ENCODE measurements at regions not wholly inside any gene's neighbourhood (a gene's known extent, or its start where the extent isn't known, plus 50 kb on each side); places are given as distances from the start of the nearest gene placed in this dataset.
"Not testable (repeated sequence)": the region's sequence is repeated elsewhere in the genome, so short reads cannot be mapped to it uniquely, and the experiment has no call there.

DNA sequence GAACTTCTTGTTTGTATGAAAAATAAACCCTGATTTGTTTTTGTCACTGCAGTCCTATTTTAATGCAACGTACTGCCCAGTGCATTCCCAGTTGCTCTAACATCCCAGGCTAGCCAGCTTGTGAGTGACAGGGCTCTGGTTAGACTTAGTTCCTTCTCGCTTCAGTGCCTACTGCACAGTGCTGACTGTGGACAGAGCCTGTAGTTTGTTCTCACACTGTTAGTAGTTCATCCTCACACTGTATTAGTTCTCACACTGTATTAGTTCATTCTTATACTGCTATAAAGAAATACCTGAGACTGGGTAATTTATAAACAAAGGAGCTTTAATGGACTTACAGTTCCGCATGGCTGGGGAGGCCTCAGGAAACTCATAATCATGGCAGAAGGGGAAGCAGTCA, 116.6 kb upstream of the SALL1 start:
- no peak for TF ChIP-seq POLR2AphosphoS5 (IDR thresholded peaks at IDR 0.05)
- TF ChIP-seq EP300 (IDR thresholded peaks at IDR 0.05), result no peak
- TF ChIP-seq, protein P1, sequence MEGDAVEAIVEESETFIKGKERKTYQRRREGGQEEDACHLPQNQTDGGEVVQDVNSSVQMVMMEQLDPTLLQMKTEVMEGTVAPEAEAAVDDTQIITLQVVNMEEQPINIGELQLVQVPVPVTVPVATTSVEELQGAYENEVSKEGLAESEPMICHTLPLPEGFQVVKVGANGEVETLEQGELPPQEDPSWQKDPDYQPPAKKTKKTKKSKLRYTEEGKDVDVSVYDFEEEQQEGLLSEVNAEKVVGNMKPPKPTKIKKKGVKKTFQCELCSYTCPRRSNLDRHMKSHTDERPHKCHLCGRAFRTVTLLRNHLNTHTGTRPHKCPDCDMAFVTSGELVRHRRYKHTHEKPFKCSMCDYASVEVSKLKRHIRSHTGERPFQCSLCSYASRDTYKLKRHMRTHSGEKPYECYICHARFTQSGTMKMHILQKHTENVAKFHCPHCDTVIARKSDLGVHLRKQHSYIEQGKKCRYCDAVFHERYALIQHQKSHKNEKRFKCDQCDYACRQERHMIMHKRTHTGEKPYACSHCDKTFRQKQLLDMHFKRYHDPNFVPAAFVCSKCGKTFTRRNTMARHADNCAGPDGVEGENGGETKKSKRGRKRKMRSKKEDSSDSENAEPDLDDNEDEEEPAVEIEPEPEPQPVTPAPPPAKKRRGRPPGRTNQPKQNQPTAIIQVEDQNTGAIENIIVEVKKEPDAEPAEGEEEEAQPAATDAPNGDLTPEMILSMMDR (IDR thresholded peaks at IDR 0.05), result no peak
- TF ChIP-seq POLR2A (IDR thresholded peaks at IDR 0.05; ENCODE audit: low read depth), result no peak

DNA sequence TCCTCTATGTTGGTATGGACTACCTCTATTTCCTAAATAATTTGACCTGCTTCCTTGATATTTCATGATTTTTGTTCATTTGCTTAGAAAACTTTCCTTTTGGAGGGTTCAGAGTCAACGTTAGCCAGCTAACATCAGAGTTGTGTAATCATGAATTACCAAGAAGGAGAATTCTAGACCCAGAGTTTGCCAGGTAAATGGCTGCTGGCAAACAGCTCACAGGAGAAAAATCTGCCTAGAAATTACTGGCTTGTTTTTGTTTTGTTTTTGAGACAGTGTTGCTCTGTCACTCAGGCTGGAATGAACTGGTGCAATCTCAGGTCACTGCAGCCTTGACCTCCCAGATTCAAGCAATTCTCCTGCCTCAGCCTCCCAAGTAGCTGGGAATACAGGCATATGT, 111.4 kb upstream of the SALL1 start:
- Histone ChIP-seq H3K27ac (replicated peaks in 1 of 4) (no peak overlapping the region), H3K4me1 (no peaks in the 10 kb centered on the region), H3K9me3 (peaks cover 0 to 19% (median 9%) of the 10 kb centered on the region in 4 donors), H3K4me3 (no peak overlapping the region), H3K36me3 (no peaks in the 10 kb centered on the region), H3K27me3 (no peaks in the 10 kb centered on the region)
- TF ChIP-seq, protein P1 (IDR thresholded peaks at IDR 0.05), result no peak
- no peak for TF ChIP-seq POLR2AphosphoS5 (IDR thresholded peaks at IDR 0.05)
- TF ChIP-seq EP300 (IDR thresholded peaks at IDR 0.05), result no peak
- no peak for TF ChIP-seq POLR2A (IDR thresholded peaks at IDR 0.05; ENCODE audit: low read depth)
- intact Hi-C loops (cut with DNase I), result no loop called here
- no peak for DNase-seq (ENCODE audit: extremely low spot score)
- 83% methylated on average over 1 of the region's 1 CpG for WGBS

More for the DNA sequence above, 116.6 kb upstream of the SALL1 start:
- H3K4me3 ChIP-seq, result no peak overlapping the region
- 76% methylated on average over 3 of the region's 3 CpGs for WGBS
- no peak overlapping the region for H3K27ac ChIP-seq (replicated peaks in 1 of 4)
- no peaks in the 10 kb centered on the region for H3K4me1 ChIP-seq
- DNase-seq (ENCODE audit: extremely low spot score), result no peak
- peaks cover 0 to 13% (median 0%) of the 10 kb centered on the region in 4 donors for H3K27me3 ChIP-seq
- no peaks in the 10 kb centered on the region for H3K36me3 ChIP-seq
- H3K9me3 ChIP-seq, result peaks cover 0 to 25% (median 7%) of the 10 kb centered on the region in 4 donors
- intact Hi-C loops (cut with DNase I), result no loop called here

DNA sequence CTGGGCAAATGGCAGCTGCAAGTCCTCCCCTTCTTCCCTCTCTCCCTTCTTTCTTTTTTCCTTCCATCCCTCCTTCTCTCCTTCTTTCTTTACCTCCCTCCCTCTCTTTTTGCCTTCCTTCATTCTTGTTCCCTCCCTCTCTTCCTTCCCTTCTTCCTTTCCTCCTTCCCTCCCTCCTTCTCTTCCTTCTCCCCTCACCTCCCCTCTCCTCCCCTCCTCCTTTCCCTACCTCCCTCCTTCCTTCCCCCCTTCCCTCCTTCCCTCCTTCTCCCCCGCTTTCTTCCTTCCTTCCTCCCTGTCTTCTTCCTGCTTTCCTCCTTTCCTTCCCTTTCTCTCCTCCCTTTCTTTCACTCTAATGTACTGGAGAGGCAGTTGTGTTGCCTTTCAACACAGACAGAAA, 110.8 kb upstream of the SALL1 start:
- no peak for TF ChIP-seq EP300 (IDR thresholded peaks at IDR 0.05)
- TF ChIP-seq POLR2A (IDR thresholded peaks at IDR 0.05; ENCODE audit: low read depth), result no peak
- TF ChIP-seq POLR2AphosphoS5 (IDR thresholded peaks at IDR 0.05), result no peak
- TF ChIP-seq, protein P1 (IDR thresholded peaks at IDR 0.05), result no peak
- WGBS, result 91% methylated on average over 1 of the region's 1 CpG
- DNase-seq (ENCODE audit: extremely low spot score), result no peak
- Histone ChIP-seq H3K9me3 (peaks cover 0 to 19% (median 9%) of the 10 kb centered on the region in 4 donors), H3K36me3 (no peaks in the 10 kb centered on the region), H3K4me3 (no peak overlapping the region), H3K27me3 (no peaks in the 10 kb centered on the region), H3K27ac (replicated peaks in 1 of 4) (no peak overlapping the region), H3K4me1 (no peaks in the 10 kb centered on the region)
- intact Hi-C loops (cut with DNase I), result no loop called here

DNA sequence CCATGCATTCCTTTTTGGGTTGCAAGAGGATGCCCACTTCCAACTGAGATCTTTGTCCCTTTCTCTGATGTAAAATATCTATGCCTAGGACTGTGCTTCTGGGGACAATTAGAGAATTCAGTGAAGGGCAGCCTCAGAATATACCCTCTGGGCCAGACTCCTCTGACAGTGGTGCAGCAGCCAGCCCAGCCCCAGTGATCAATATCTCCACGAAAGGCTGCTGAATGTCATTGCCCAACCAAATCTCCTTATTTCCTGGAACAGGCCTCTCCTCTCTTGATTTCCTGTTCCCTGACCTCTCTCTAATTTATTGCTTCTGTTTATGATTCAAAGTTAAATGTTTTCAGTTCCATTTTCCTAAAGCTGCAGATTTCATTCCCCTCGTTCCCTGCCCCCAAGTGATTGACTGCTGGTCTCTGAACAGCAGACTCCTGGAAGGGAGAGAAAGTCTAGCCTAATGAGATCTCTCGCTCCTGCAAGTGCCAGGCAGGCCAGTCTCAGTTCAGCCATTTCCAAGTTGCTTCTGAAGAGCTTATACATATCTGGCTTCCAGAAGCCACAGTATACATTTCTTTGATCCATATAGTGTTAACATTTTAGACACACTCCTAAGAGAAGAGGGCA, 104.4 kb upstream of the SALL1 start:
- H3K4me1 ChIP-seq, result no peaks in the 10 kb centered on the region
- intact Hi-C loops (cut with DNase I), result no loop called here
- H3K36me3 ChIP-seq, result no peaks in the 10 kb centered on the region
- DNase-seq (ENCODE audit: extremely low spot score), result no peak
- peaks cover 0 to 10% (median 6%) of the 10 kb centered on the region in 4 donors for H3K9me3 ChIP-seq
- no peak for TF ChIP-seq POLR2AphosphoS5 (IDR thresholded peaks at IDR 0.05)
- TF ChIP-seq, protein P1 (IDR thresholded peaks at IDR 0.05), result no peak
- no peak for TF ChIP-seq EP300 (IDR thresholded peaks at IDR 0.05)
- TF ChIP-seq POLR2A (IDR thresholded peaks at IDR 0.05; ENCODE audit: low read depth), result no peak
- H3K27me3 ChIP-seq, result no peaks in the 10 kb centered on the region
- H3K4me3 ChIP-seq, result no peak overlapping the region
- H3K27ac ChIP-seq (replicated peaks in 1 of 4), result no peak overlapping the region
- WGBS, result 53% methylated on average over 3 of the region's 3 CpGs

DNA sequence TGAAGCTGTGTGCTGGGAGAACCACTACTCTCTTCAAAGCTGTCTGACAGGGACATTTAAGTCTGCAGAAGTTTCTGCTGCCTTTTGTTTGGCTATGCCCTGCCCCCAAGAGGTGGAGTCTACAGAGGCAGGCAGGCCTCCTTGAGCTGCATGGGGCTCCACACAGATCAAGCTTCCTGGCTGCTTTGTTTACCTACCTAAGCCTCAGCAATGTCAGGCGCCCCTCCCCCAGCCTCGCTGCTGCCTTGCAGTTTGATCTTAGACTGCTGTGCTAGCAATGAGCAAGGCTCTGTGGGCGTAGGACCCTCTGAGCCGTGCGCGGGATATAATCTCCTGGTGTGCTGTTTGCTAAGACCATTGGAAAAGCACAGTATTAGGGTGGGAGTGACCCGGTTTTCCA, 103.3 kb upstream of the SALL1 start:
- DNase-seq (ENCODE audit: extremely low spot score); H3K4me3 ChIP-seq; H3K27ac ChIP-seq (replicated peaks in 1 of 4); intact Hi-C loops (cut with DNase I); H3K4me1 ChIP-seq; H3K27me3 ChIP-seq; H3K36me3 ChIP-seq: not testable (repeated sequence)
- 91% methylated on average over 7 of the region's 7 CpGs for WGBS
- peaks cover 0 to 10% (median 6%) of the 10 kb centered on the region in 4 donors for H3K9me3 ChIP-seq
